Naive thymus-derived CD8-positive, alpha-beta T cell (primary cell): ENCODE measurements at regions not wholly inside any gene's neighbourhood (a gene's known extent, or its start where the extent isn't known, plus 50 kb on each side); places are given as distances from the start of the nearest gene placed in this dataset.

Experiments used
- ATAC-seq, 2 donors: fragments of 150-1000 bp; cut with Tn5 transposase in 1 of 2; sonication (Bioruptor Pico), chemical (Tn5 transposase) in 1 of 2; 1 replicate in 1 of 2; 2 replicates in 1 of 2; pipeline ENCODE4 v1.10.0; 2021; ENCODE audit warnings: mild to moderate bottlenecking in 2 of 2, moderate library complexity in 2 of 2
- POLR2A ChIA-PET: fragments of 350-600 bp; sonication (Branson Sonifier 250); formaldehyde crosslinking; loops from one replicate; lab custom pipeline; 2021; ENCODE audit warnings: antibody characterized with exemption; lab: Charles Lee
- DNase-seq, 10 donors: peaks; one replicate each; pipeline versions ENCODE4 v3.0.0 to v3.0.0-alpha.2; 2020 to 2022
- H3K27ac Mint-ChIP-seq, 10 donors: one replicate each; pipeline ENCODE4 v1.8.0; 2020 to 2022; ENCODE audit warnings: mild to moderate bottlenecking in 10 of 10, mixed read lengths in 10 of 10, moderate library complexity in 4 of 10, inconsistent platforms in 1 of 10
- H3K27me3 Mint-ChIP-seq, 5 donors: one replicate each; pipeline ENCODE4 v1.8.0; 2021 to 2022; ENCODE audit warnings: mixed read lengths in 5 of 5
- H3K36me3 Mint-ChIP-seq, 3 donors: one replicate each; pipeline ENCODE4 v1.8.0; 2020 to 2022; ENCODE audit warnings: mixed read lengths in 3 of 3, mild to moderate bottlenecking in 2 of 3, inconsistent platforms in 1 of 3
- H3K4me1 Mint-ChIP-seq, 4 donors: one replicate each; pipeline ENCODE4 v1.8.0; 2021 to 2022; ENCODE audit warnings: mixed read lengths in 4 of 4
- H3K4me3 Mint-ChIP-seq, 10 donors: one replicate each; pipeline ENCODE4 v1.8.0; 2020 to 2022; ENCODE audit warnings: mild to moderate bottlenecking in 10 of 10, mixed read lengths in 10 of 10, moderate library complexity in 6 of 10, inconsistent platforms in 1 of 10
- H3K9me3 Mint-ChIP-seq, 9 donors: one replicate each; pipeline ENCODE4 v1.8.0; 2020 to 2022; ENCODE audit warnings: mixed read lengths in 9 of 9, mild to moderate bottlenecking in 3 of 9, inconsistent platforms in 1 of 9, moderate library complexity in 1 of 9

GRCh38 chr3:81394651-81395524 is 366.6 kb downstream of the GBE1 start:
- Mint-ChIP-seq H3K36me3 (no peaks in the 10 kb centered on the region), H3K27me3 (no peaks in the 10 kb centered on the region), H3K4me1 (no peaks in the 10 kb centered on the region), H3K9me3 (peaks cover 0 to 2% (median 0%) of the 10 kb centered on the region in 9 donors), H3K4me3 (no peak overlapping the region), H3K27ac (no peak overlapping the region)
- POLR2A ChIA-PET, result no interaction called here
- ATAC-seq (no peak), DNase-seq (no peak)

GRCh38 chr3:81393251-81393650 is 368.2 kb downstream of the GBE1 start:
- POLR2A ChIA-PET, result no interaction called here
- H3K27ac Mint-ChIP-seq, result no peak overlapping the region
- H3K9me3 Mint-ChIP-seq, result peaks cover 0 to 5% (median 0%) of the 10 kb centered on the region in 9 donors
- no peaks in the 10 kb centered on the region for H3K27me3 Mint-ChIP-seq
- ATAC-seq (no peak), DNase-seq (no peak)
- no peak overlapping the region for H3K4me3 Mint-ChIP-seq
- H3K4me1 Mint-ChIP-seq, result no peaks in the 10 kb centered on the region
- H3K36me3 Mint-ChIP-seq, result no peaks in the 10 kb centered on the region

GRCh38 chr3:81390796-81391195 is 370.6 kb downstream of the GBE1 start:
- Mint-ChIP-seq H3K4me1 (no peaks in the 10 kb centered on the region), H3K9me3 (peaks cover 0 to 6% (median 0%) of the 10 kb centered on the region in 9 donors), H3K36me3 (no peaks in the 10 kb centered on the region), H3K4me3 (no peak overlapping the region), H3K27ac (no peak overlapping the region), H3K27me3 (no peaks in the 10 kb centered on the region)
- DNase-seq (no peak), ATAC-seq (no peak)
- POLR2A ChIA-PET, result no interaction called here

GRCh38 chr3:81388191-81388590 is 373.3 kb downstream of the GBE1 start:
- POLR2A ChIA-PET, result no interaction called here
- peaks cover 0 to 9% (median 0%) of the 10 kb centered on the region in 9 donors for H3K9me3 Mint-ChIP-seq

GRCh38 chr3:81382470-81382869 is 379.0 kb downstream of the GBE1 start:
- no peak overlapping the region for H3K4me3 Mint-ChIP-seq

More at GRCh38 chr3:81388191-81388590, 373.3 kb downstream of the GBE1 start:
- ATAC-seq, result no peak
- Mint-ChIP-seq H3K27ac (no peak overlapping the region), H3K4me3 (no peak overlapping the region), H3K27me3 (no peaks in the 10 kb centered on the region), H3K4me1 (no peaks in the 10 kb centered on the region), H3K36me3 (no peaks in the 10 kb centered on the region)
- DNase-seq, result no peak

GRCh38 chr3:81380234-81380633 is 381.2 kb downstream of the GBE1 start:
- DNase-seq (no peak), ATAC-seq (no peak)
- no peak overlapping the region for H3K27ac Mint-ChIP-seq
- H3K27me3 Mint-ChIP-seq, result no peaks in the 10 kb centered on the region
- peaks cover 0 to 25% (median 6%) of the 10 kb centered on the region in 9 donors for H3K9me3 Mint-ChIP-seq
- H3K4me1 Mint-ChIP-seq, result no peaks in the 10 kb centered on the region
- POLR2A ChIA-PET, result no interaction called here
- H3K36me3 Mint-ChIP-seq, result no peaks in the 10 kb centered on the region
- H3K4me3 Mint-ChIP-seq, result no peak overlapping the region

More at GRCh38 chr3:81382470-81382869, 379.0 kb downstream of the GBE1 start:
- Mint-ChIP-seq H3K36me3 (no peaks in the 10 kb centered on the region), H3K4me1 (no peaks in the 10 kb centered on the region), H3K9me3 (peaks cover 0 to 22% (median 6%) of the 10 kb centered on the region in 9 donors), H3K27ac (no peak overlapping the region), H3K27me3 (no peaks in the 10 kb centered on the region)
- DNase-seq (no peak), ATAC-seq (no peak)
- POLR2A ChIA-PET, result no interaction called here

- DNase-seq, result no peak
- Mint-ChIP-seq H3K27ac (no peak overlapping the region), H3K9me3 (peaks cover 0 to 22% (median 6%) of the 10 kb centered on the region in 9 donors), H3K4me3 (no peak overlapping the region), H3K36me3 (no peaks in the 10 kb centered on the region), H3K27me3 (no peaks in the 10 kb centered on the region), H3K4me1 (no peaks in the 10 kb centered on the region)
- POLR2A ChIA-PET, result no interaction called here
- ATAC-seq, result no peak
These were observed 382.7 kb downstream of the GBE1 start for GRCh38 chr3:81378552-81379293.

GRCh38 chr3:81375921-81376320 is 385.5 kb downstream of the GBE1 start:
- DNase-seq (no peak), ATAC-seq (no peak)
- Mint-ChIP-seq H3K4me1 (no peaks in the 10 kb centered on the region), H3K27me3 (no peaks in the 10 kb centered on the region), H3K27ac (no peak overlapping the region), H3K36me3 (no peaks in the 10 kb centered on the region), H3K9me3 (peaks cover 0 to 23% (median 6%) of the 10 kb centered on the region in 9 donors), H3K4me3 (no peak overlapping the region)
- POLR2A ChIA-PET, result no interaction called here

- DNase-seq, result no peak
- H3K4me3 Mint-ChIP-seq, result no peak overlapping the region
- ATAC-seq, result no peak
- H3K36me3 Mint-ChIP-seq, result no peaks in the 10 kb centered on the region
- POLR2A ChIA-PET, result no interaction called here
- no peak overlapping the region for H3K27ac Mint-ChIP-seq
- peaks cover 0 to 10% (median 0%) of the 10 kb centered on the region in 9 donors for H3K9me3 Mint-ChIP-seq
- H3K27me3 Mint-ChIP-seq, result no peaks in the 10 kb centered on the region
- H3K4me1 Mint-ChIP-seq, result no peaks in the 10 kb centered on the region
These were observed 397.0 kb downstream of the GBE1 start for GRCh38 chr3:81364411-81364810.

GRCh38 chr3:81363816-81364215 is 397.6 kb downstream of the GBE1 start:
- H3K4me3 Mint-ChIP-seq, result no peak overlapping the region
- H3K9me3 Mint-ChIP-seq, result peaks cover 0 to 10% (median 0%) of the 10 kb centered on the region in 9 donors
- H3K4me1 Mint-ChIP-seq, result no peaks in the 10 kb centered on the region
- no peaks in the 10 kb centered on the region for H3K36me3 Mint-ChIP-seq
- no peaks in the 10 kb centered on the region for H3K27me3 Mint-ChIP-seq
- POLR2A ChIA-PET, result no interaction called here
- ATAC-seq (no peak), DNase-seq (no peak)
- no peak overlapping the region for H3K27ac Mint-ChIP-seq

- ATAC-seq (no peak), DNase-seq (no peak)
- Mint-ChIP-seq H3K4me3 (no peak overlapping the region), H3K4me1 (no peaks in the 10 kb centered on the region), H3K27me3 (no peaks in the 10 kb centered on the region), H3K27ac (no peak overlapping the region), H3K36me3 (no peaks in the 10 kb centered on the region), H3K9me3 (peaks cover 0 to 6% (median 0%) of the 10 kb centered on the region in 9 donors)
- POLR2A ChIA-PET, result no interaction called here
These were observed 407.3 kb downstream of the GBE1 start for GRCh38 chr3:81354119-81354518.

- Mint-ChIP-seq H3K27me3 (no peaks in the 10 kb centered on the region), H3K27ac (no peak overlapping the region), H3K4me1 (no peaks in the 10 kb centered on the region), H3K36me3 (no peaks in the 10 kb centered on the region), H3K4me3 (no peak overlapping the region), H3K9me3 (peaks cover 0 to 7% (median 1%) of the 10 kb centered on the region in 9 donors)
- DNase-seq, result no peak
- ATAC-seq, result no peak
- POLR2A ChIA-PET, result no interaction called here
These were observed 408.6 kb downstream of the GBE1 start for GRCh38 chr3:81352867-81353266.

GRCh38 chr3:81349816-81350340 is 411.6 kb downstream of the GBE1 start:
- Mint-ChIP-seq H3K4me3 (no peak overlapping the region), H3K27ac (no peak overlapping the region), H3K4me1 (no peaks in the 10 kb centered on the region), H3K36me3 (no peaks in the 10 kb centered on the region), H3K27me3 (no peaks in the 10 kb centered on the region), H3K9me3 (peaks cover 0 to 8% (median 0%) of the 10 kb centered on the region in 9 donors)
- ATAC-seq, result no peak
- DNase-seq, result no peak
- POLR2A ChIA-PET, result no interaction called here
